H9 (cell line): ENCODE measurements at regions not wholly inside any gene's neighbourhood (a gene's known extent, or its start where the extent isn't known, plus 50 kb on each side); places are given as distances from the start of the nearest gene placed in this dataset.

ENCODE experiments used
- DNase-seq: peaks from one replicate; pipeline ENCODE4 v3.0.0-alpha.2; 2017
- H2AFZ ChIP-seq: one replicate; pipeline ENCODE4 v1.6.1; 2013; ENCODE audit warnings: mild to moderate bottlenecking, low read length, control low read depth, moderate library complexity
- H2AK5ac ChIP-seq: 2 replicates; pipeline ENCODE4 v1.6.1; 2013; ENCODE audit warnings: low read length, control low read depth, mixed read lengths; ENCODE audit not compliant: insufficient read length
- H2BK120ac ChIP-seq: one replicate; pipeline ENCODE4 v1.6.1; 2013; ENCODE audit warnings: low read depth, mild to moderate bottlenecking, low read length, control low read depth, inconsistent platforms; ENCODE audit not compliant: poor library complexity, severe bottlenecking
- H2BK12ac ChIP-seq: 2 replicates; pipeline ENCODE4 v1.6.1; 2013; ENCODE audit warnings: low read length, control low read depth, mixed read lengths, low read depth; ENCODE audit not compliant: insufficient read length
- H2BK15ac ChIP-seq: 2 replicates; pipeline ENCODE4 v1.6.1; 2013; ENCODE audit warnings: low read depth, low read length, control low read depth
- H2BK20ac ChIP-seq: one replicate; pipeline ENCODE4 v1.6.1; 2013; ENCODE audit warnings: low read depth, mild to moderate bottlenecking, low read length, control low read depth, inconsistent platforms; ENCODE audit not compliant: poor library complexity, severe bottlenecking
- H2BK5ac ChIP-seq: 2 replicates; pipeline ENCODE4 v1.6.1; 2013; ENCODE audit warnings: low read length, control low read depth, mixed read lengths; ENCODE audit not compliant: insufficient read length
- H3K14ac ChIP-seq: 2 replicates; pipeline ENCODE4 v1.6.1; 2013; ENCODE audit warnings: low read length, control low read depth; ENCODE audit not compliant: insufficient read depth
- H3K18ac ChIP-seq: 2 replicates; pipeline ENCODE4 v1.6.1; 2013; ENCODE audit warnings: low read depth, mild to moderate bottlenecking, mixed read lengths, low read length, control low read depth; ENCODE audit not compliant: insufficient read length
- H3K23ac ChIP-seq: 2 replicates; pipeline ENCODE4 v1.6.1; 2013; ENCODE audit warnings: low read length, control low read depth, mixed read lengths, low read depth; ENCODE audit not compliant: insufficient read length
- H3K23me2 ChIP-seq: 2 replicates; pipeline ENCODE4 v1.6.1; 2013; ENCODE audit warnings: low read depth, mild to moderate bottlenecking, mixed read lengths, low read length, control low read depth; ENCODE audit not compliant: insufficient read length, poor library complexity, severe bottlenecking
- H3K27ac ChIP-seq: 2 replicates; pipeline ENCODE4 v1.5.1; 2013; ENCODE audit warnings: low read length, control low read depth, mixed read lengths, low read depth; ENCODE audit not compliant: insufficient read length
- H3K27me3 ChIP-seq: 2 replicates; pipeline ENCODE4 v1.6.1; 2013; ENCODE audit warnings: low read length, control low read depth, inconsistent platforms; ENCODE audit not compliant: insufficient read depth
- H3K4ac ChIP-seq: 2 replicates; pipeline ENCODE4 v1.6.1; 2013; ENCODE audit warnings: low read depth, mild to moderate bottlenecking, control low read depth, inconsistent platforms, low read length, moderate library complexity
- H3K4me1 ChIP-seq: 2 replicates; pipeline ENCODE4 v1.6.1; 2013; ENCODE audit warnings: low read length, control low read depth, inconsistent platforms; ENCODE audit not compliant: insufficient read depth
- H3K4me2 ChIP-seq: 2 replicates; pipeline ENCODE4 v1.6.1; 2013; ENCODE audit warnings: low read length, control low read depth, mixed read lengths; ENCODE audit not compliant: insufficient read length, insufficient read depth
- H3K56ac ChIP-seq: 2 replicates; pipeline ENCODE4 v1.6.1; 2013; ENCODE audit warnings: low read depth, mild to moderate bottlenecking, mixed read lengths, low read length, control low read depth; ENCODE audit not compliant: insufficient read length
- H3K79me1 ChIP-seq: 2 replicates; pipeline ENCODE4 v1.6.1; 2013; ENCODE audit warnings: low read depth, mild to moderate bottlenecking, moderate library complexity, low read length, control low read depth, inconsistent platforms; ENCODE audit not compliant: insufficient read depth, poor library complexity, severe bottlenecking
- H3K79me2 ChIP-seq: 2 replicates; pipeline ENCODE4 v1.6.1; 2013; ENCODE audit warnings: low read length, control low read depth, inconsistent platforms; ENCODE audit not compliant: insufficient read depth
- H3K9ac ChIP-seq: 2 replicates; pipeline ENCODE4 v1.6.1; 2013; ENCODE audit warnings: low read length, control low read depth, mixed read lengths; ENCODE audit not compliant: insufficient read length; ENCODE audit errors: extremely low read depth
- H3K9me3 ChIP-seq: one replicate; pipeline ENCODE4 v1.6.1; 2013; ENCODE audit warnings: low read depth, low read length, inconsistent platforms; ENCODE audit not compliant: control insufficient read depth
- H3T11ph ChIP-seq: one replicate; pipeline ENCODE4 v1.6.1; 2013; ENCODE audit warnings: mild to moderate bottlenecking, low read length, control low read depth, inconsistent platforms
- H4K20me1 ChIP-seq: one replicate; pipeline ENCODE4 v1.6.1; 2013; ENCODE audit not compliant: control insufficient read depth, insufficient read length, insufficient read depth
- H4K5ac ChIP-seq: 2 replicates; pipeline ENCODE4 v1.6.1; 2013; ENCODE audit warnings: low read depth, mild to moderate bottlenecking, mixed read lengths, low read length, control low read depth; ENCODE audit not compliant: insufficient read length
- H4K8ac ChIP-seq: replicated peaks from 2 replicates; pipeline ENCODE4 v1.6.1; 2013; ENCODE audit warnings: low read length, control low read depth, mixed read lengths, low read depth; ENCODE audit not compliant: insufficient read length
- H4K91ac ChIP-seq: 2 replicates; pipeline ENCODE4 v1.6.1; 2013; ENCODE audit warnings: low read depth, mild to moderate bottlenecking, moderate library complexity, mixed read lengths, low read length, control low read depth; ENCODE audit not compliant: insufficient read length
- H3K27ac Mint-ChIP-seq, 3 experiments: 2 replicates in 2 of 3; 3 replicates in 1 of 3; pipeline ENCODE4 v1.8.0; 2020 to 2021; ENCODE audit warnings: mixed read lengths in 3 of 3, mild to moderate bottlenecking in 1 of 3, moderate library complexity in 1 of 3
- H3K27me3 Mint-ChIP-seq: 2 replicates; pipeline ENCODE4 v1.8.0; 2021; ENCODE audit warnings: low read depth, mild to moderate bottlenecking, moderate library complexity, mixed read lengths
- H3K36me3 Mint-ChIP-seq, 3 experiments: 2 replicates in 2 of 3; 3 replicates in 1 of 3; pipeline ENCODE4 v1.8.0; 2020 to 2021; ENCODE audit warnings: low read depth in 3 of 3, mixed read lengths in 3 of 3; ENCODE audit not compliant: insufficient read depth in 1 of 3
- H3K4me1 Mint-ChIP-seq, 2 experiments: 2 replicates each; pipeline ENCODE4 v1.8.0; 2020; ENCODE audit warnings: mixed read lengths in 2 of 2
- H3K4me3 Mint-ChIP-seq, 2 experiments: 2 replicates in 1 of 2; 3 replicates in 1 of 2; pipeline ENCODE4 v1.8.0; 2020 to 2021; ENCODE audit warnings: mild to moderate bottlenecking in 2 of 2, mixed read lengths in 2 of 2, moderate library complexity in 1 of 2
- H3K9me3 Mint-ChIP-seq, 2 experiments: 2 replicates in 1 of 2; 3 replicates in 1 of 2; pipeline ENCODE4 v1.8.0; 2020; ENCODE audit warnings: mild to moderate bottlenecking in 2 of 2, mixed read lengths in 2 of 2, moderate library complexity in 1 of 2
- CTCF ChIP-seq: fragments of 200-600 bp; sonication (generic); conservative IDR thresholded peaks from 3 replicates; pipeline ENCODE4 v1.8.0; 2021; ENCODE audit warnings: antibody characterized with exemption, mild to moderate bottlenecking
- WGBS: extraction: QIAGEN DNeasy Blood & Tissue Kit; methylation state at CpG from one replicate; pipeline ENCODE4 v1.1.7; 2013; ENCODE audit warnings: missing lambda C conversion rate, low lambda C conversion rate, mixed read lengths; ENCODE audit not compliant: insufficient read length; ENCODE audit errors: extremely low coverage; 5-methylcytosine and 5-hydroxymethylcytosine counted together

- Histone ChIP-seq H2BK5ac (no peak overlapping the region), H3K27ac (no peak overlapping the region), H4K5ac (no peak overlapping the region), H4K91ac (no peak overlapping the region), H2BK12ac (no peak overlapping the region), H3K23me2 (no peaks in the 10 kb centered on the region), H3K27me3 (no peaks in the 10 kb centered on the region), H3K79me2 (no peaks in the 10 kb centered on the region), H4K8ac (no peak overlapping the region), H2AFZ (no peak overlapping the region), H3K9me3 (no peaks in the 10 kb centered on the region), H3K4me1 (no peaks in the 10 kb centered on the region), H3T11ph (no peak overlapping the region), H3K18ac (no peak overlapping the region), H2AK5ac (no peak overlapping the region), H3K4ac (no peak overlapping the region), H3K23ac (no peak overlapping the region), H3K4me2 (no peak overlapping the region), H3K9ac (no peak overlapping the region), H3K56ac (no peak overlapping the region), H2BK120ac (no peak overlapping the region), H3K14ac (no peak overlapping the region), H2BK20ac (no peak overlapping the region), H4K20me1 (no peaks in the 10 kb centered on the region), H3K79me1 (no peaks in the 10 kb centered on the region), H2BK15ac (no peak overlapping the region)
- Mint-ChIP-seq H3K9me3 (no peaks in the 10 kb centered on the region; a peak in 1 of 5 replicates), H3K36me3 (peaks cover 0 to 2% (median 0%) of the 10 kb centered on the region in 3 experiments; a peak in 2 of 7 replicates), H3K27me3 (peaks cover 8% of the 10 kb centered on the region), H3K4me3 (no peak overlapping the region), H3K4me1 (no peaks in the 10 kb centered on the region), H3K27ac (no peak overlapping the region)
- TF ChIP-seq CTCF = no peak
- DNase-seq = no peak
- no CpG with 5 or more reads among the region's 9 CpGs for WGBS
These were observed 70.0 kb downstream of the TMEM18 start for GRCh38 chr2:607172-607571.
